Adrenal gland (tissue), 5 donors: ENCODE measurements at regions not wholly inside any gene's neighbourhood (a gene's known extent, or its start where the extent isn't known, plus 50 kb on each side); places are given as distances from the start of the nearest gene placed in this dataset.

Experiments
- POLR2A ChIP-seq, 2 donors: fragments of 450-650 bp; IDR thresholded peaks; one replicate each; pipeline ENCODE4 v1.6.1; 2017; ENCODE audit warnings: antibody characterized with exemption in 2 of 2, mild to moderate bottlenecking in 2 of 2, moderate library complexity in 1 of 2
- TF ChIP-seq, protein P1 (sequence below), 6 experiments: fragments of 450-650 bp in 4 of 6; fragments of 200-600 bp in 2 of 6; sonication (generic) in 1 of 6; IDR thresholded peaks; 1 replicate in 5 of 6; 2 replicates in 1 of 6; pipeline versions ENCODE4 v1.5.1 to v1.8.0; 2016 to 2021; ENCODE audit warnings: antibody characterized with exemption in 6 of 6, mild to moderate bottlenecking in 2 of 6, moderate library complexity in 1 of 6
- donor health status: DM: no; HTN: no; CAD: no.

DNA sequence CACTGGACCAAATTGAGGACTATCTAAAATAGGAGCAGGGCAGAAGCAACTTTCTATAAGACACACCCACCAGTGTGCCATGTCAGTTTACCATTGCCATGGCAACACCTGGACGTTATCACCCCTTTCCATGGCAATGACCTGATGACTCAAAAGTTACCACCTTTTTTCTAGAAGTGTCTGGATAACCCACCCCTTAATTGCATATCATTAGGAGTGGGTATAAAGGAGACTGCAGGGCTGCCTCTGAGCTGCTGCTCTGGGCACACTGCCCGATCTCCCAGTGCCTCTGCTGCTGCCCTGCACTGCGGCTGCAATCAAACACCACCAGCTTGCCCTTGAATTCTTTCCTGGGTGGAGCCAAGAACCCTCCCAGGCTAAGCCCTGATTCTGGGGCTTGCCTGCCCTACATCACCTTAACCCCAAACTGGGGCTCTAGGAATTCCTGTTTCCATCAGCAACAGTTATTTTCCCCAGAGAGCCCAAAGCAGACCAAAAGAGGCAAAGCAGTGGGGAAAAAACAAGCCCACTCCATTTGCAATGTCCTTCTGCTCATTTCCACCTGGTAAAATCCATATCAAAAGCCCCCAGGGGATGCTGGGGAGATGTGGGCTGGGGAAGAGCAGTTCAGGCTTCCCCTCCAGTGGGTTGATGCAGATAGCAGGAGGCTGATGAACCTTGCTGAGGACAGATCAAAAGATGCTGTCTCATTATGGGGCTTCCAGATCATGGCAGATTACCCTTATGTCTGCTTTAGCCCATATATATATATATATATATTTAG, 129.5 kb upstream of the NCOR2 start:
- TF ChIP-seq, protein P1, sequence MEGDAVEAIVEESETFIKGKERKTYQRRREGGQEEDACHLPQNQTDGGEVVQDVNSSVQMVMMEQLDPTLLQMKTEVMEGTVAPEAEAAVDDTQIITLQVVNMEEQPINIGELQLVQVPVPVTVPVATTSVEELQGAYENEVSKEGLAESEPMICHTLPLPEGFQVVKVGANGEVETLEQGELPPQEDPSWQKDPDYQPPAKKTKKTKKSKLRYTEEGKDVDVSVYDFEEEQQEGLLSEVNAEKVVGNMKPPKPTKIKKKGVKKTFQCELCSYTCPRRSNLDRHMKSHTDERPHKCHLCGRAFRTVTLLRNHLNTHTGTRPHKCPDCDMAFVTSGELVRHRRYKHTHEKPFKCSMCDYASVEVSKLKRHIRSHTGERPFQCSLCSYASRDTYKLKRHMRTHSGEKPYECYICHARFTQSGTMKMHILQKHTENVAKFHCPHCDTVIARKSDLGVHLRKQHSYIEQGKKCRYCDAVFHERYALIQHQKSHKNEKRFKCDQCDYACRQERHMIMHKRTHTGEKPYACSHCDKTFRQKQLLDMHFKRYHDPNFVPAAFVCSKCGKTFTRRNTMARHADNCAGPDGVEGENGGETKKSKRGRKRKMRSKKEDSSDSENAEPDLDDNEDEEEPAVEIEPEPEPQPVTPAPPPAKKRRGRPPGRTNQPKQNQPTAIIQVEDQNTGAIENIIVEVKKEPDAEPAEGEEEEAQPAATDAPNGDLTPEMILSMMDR (IDR thresholded peaks at IDR 0.05): no peak
- TF ChIP-seq POLR2A (IDR thresholded peaks at IDR 0.05): no peak
